CD14-positive monocyte (primary cell): ENCODE measurements at regions not wholly inside any gene's neighbourhood (a gene's known extent, or its start where the extent isn't known, plus 50 kb on each side); places are given as distances from the start of the nearest gene placed in this dataset.

Experiments used
- DNase-seq, 3 donors: peaks; one replicate each; pipeline ENCODE4 v3.0.0-alpha.2; 2011 to 2022
- H2AFZ ChIP-seq: 2 replicates; pipeline ENCODE4 v1.6.0; 2012; ENCODE audit warnings: mild to moderate bottlenecking, low read depth, low read length, inconsistent platforms; ENCODE audit not compliant: insufficient read depth, poor library complexity, severe bottlenecking
- H3K27ac ChIP-seq, 2 donors: 1 replicate in 1 of 2; 2 replicates in 1 of 2; pipeline ENCODE4 v1.5.1; 2012 to 2013; ENCODE audit warnings: low read length in 2 of 2, control low read depth in 1 of 2, inconsistent platforms in 1 of 2, low read depth in 1 of 2, mild to moderate bottlenecking in 1 of 2
- H3K27me3 ChIP-seq, 2 donors: one replicate each; pipeline versions ENCODE4 v1.6.0 to v1.6.1; 2011 to 2013; ENCODE audit warnings: low read length in 2 of 2; ENCODE audit not compliant: control insufficient read depth in 2 of 2, insufficient read depth in 2 of 2
- H3K36me3 ChIP-seq, 2 donors: replicated peaks in 1 of 2; 1 replicate in 1 of 2; 2 replicates in 1 of 2; pipeline versions ENCODE4 v1.5.1 to v1.6.1; 2012 to 2013; ENCODE audit warnings: low read length in 2 of 2, control low read depth in 1 of 2, inconsistent platforms in 1 of 2, mild to moderate bottlenecking in 1 of 2; ENCODE audit not compliant: insufficient read depth in 2 of 2, control insufficient read depth in 1 of 2
- H3K4me1 ChIP-seq, 2 donors: 1 replicate in 1 of 2; 2 replicates in 1 of 2; pipeline versions ENCODE4 v1.5.1 to v1.6.1; 2012 to 2013; ENCODE audit warnings: low read length in 2 of 2, control low read depth in 1 of 2, inconsistent platforms in 1 of 2, mild to moderate bottlenecking in 1 of 2, moderate library complexity in 1 of 2; ENCODE audit not compliant: insufficient read depth in 2 of 2, control insufficient read depth in 1 of 2
- H3K4me2 ChIP-seq: replicated peaks from 2 replicates; pipeline ENCODE3; 2012; ENCODE audit warnings: low read length, moderate library complexity, mild to moderate bottlenecking; ENCODE audit not compliant: poor library complexity, severe bottlenecking; ENCODE audit errors: extremely low read depth
- H3K4me3 ChIP-seq, 3 experiments: fragments of 200-600 bp in 1 of 3; sonication (generic) in 1 of 3; replicated peaks in 1 of 3; 1 replicate in 2 of 3; 2 replicates in 1 of 3; pipeline ENCODE4 v1.5.1; 2011 to 2013; ENCODE audit warnings: low read length in 3 of 3, mild to moderate bottlenecking in 3 of 3, control low read depth in 2 of 3, low read depth in 2 of 3, inconsistent platforms in 1 of 3, moderate library complexity in 1 of 3
- H3K79me2 ChIP-seq: 2 replicates; pipeline ENCODE4 v1.6.0; 2012; ENCODE audit warnings: mild to moderate bottlenecking, control low read depth, inconsistent platforms, low read length, moderate library complexity; ENCODE audit not compliant: insufficient read depth
- H3K9ac ChIP-seq: 2 replicates; pipeline ENCODE4 v1.6.0; 2017; ENCODE audit warnings: low read length, mild to moderate bottlenecking; ENCODE audit not compliant: insufficient read depth, poor library complexity, severe bottlenecking
- H3K9me3 ChIP-seq, 2 donors: replicated peaks in 1 of 2; 1 replicate in 1 of 2; 2 replicates in 1 of 2; pipeline versions ENCODE4 v1.5.1 to v1.6.1; 2012 to 2013; ENCODE audit warnings: low read length in 2 of 2, control low read depth in 1 of 2; ENCODE audit not compliant: control insufficient read depth in 1 of 2, insufficient read depth in 1 of 2
- H4K20me1 ChIP-seq: 2 replicates; pipeline ENCODE4 v1.6.0; 2012; ENCODE audit warnings: mild to moderate bottlenecking, low read length, control low read depth, moderate library complexity; ENCODE audit not compliant: insufficient read depth
- H3K27ac Mint-ChIP-seq, 7 donors: one replicate each; pipeline ENCODE4 v1.8.0; 2020; ENCODE audit warnings: mild to moderate bottlenecking in 7 of 7, mixed read lengths in 7 of 7, moderate library complexity in 6 of 7, inconsistent platforms in 2 of 7
- H3K27me3 Mint-ChIP-seq, 3 donors: one replicate each; pipeline ENCODE4 v1.8.0; 2021 to 2022; ENCODE audit warnings: low read depth in 3 of 3, mild to moderate bottlenecking in 3 of 3, mixed read lengths in 3 of 3, moderate library complexity in 3 of 3, inconsistent platforms in 1 of 3
- H3K36me3 Mint-ChIP-seq, 2 donors: one replicate each; pipeline ENCODE4 v1.8.0; 2020; ENCODE audit warnings: mixed read lengths in 2 of 2, inconsistent platforms in 1 of 2, mild to moderate bottlenecking in 1 of 2
- H3K4me1 Mint-ChIP-seq: one replicate; pipeline ENCODE4 v1.8.0; 2020; ENCODE audit warnings: mild to moderate bottlenecking, mixed read lengths
- H3K4me3 Mint-ChIP-seq, 2 donors: one replicate each; pipeline ENCODE4 v1.8.0; 2020; ENCODE audit warnings: mild to moderate bottlenecking in 2 of 2, mixed read lengths in 2 of 2, moderate library complexity in 1 of 2
- H3K9me3 Mint-ChIP-seq, 7 donors: one replicate each; pipeline ENCODE4 v1.8.0; 2020 to 2022; ENCODE audit warnings: mixed read lengths in 7 of 7, mild to moderate bottlenecking in 6 of 7, moderate library complexity in 6 of 7, inconsistent platforms in 2 of 7
- WGBS: methylation state at CpG from one replicate; pipeline ENCODE4 v1.1.5; 2013; ENCODE audit warnings: missing lambda C conversion rate; ENCODE audit not compliant: insufficient coverage; 5-methylcytosine and 5-hydroxymethylcytosine counted together
- intact Hi-C, 2 donors: fragments of 100-400 bp; cut with micrococcal nuclease; formaldehyde crosslinking; loops; one replicate each; pipeline versions ENCODE4 v1.15.0 to v1.15.1; 2023
- TF ChIP-seq, protein P1 (sequence below): fragments of 200-600 bp; IDR thresholded peaks from one replicate; pipeline ENCODE4 v1.8.0; 2022; ENCODE audit warnings: antibody characterized with exemption, mild to moderate bottlenecking

GRCh38 chr13:63435667-63436324, 2020.1 kb upstream of the PCDH20 start:
- Mint-ChIP-seq H3K4me1 (no peaks in the 10 kb centered on the region), H3K9me3 (peaks cover 0 to 19% (median 2%) of the 10 kb centered on the region in 7 donors), H3K36me3 (no peaks in the 10 kb centered on the region), H3K27me3 (no peaks in the 10 kb centered on the region), H3K27ac (no peak overlapping the region), H3K4me3 (no peak overlapping the region)
- no peak overlapping the region for H3K4me3 ChIP-seq
- no peak overlapping the region for H3K9ac ChIP-seq
- H3K79me2 ChIP-seq = no peaks in the 10 kb centered on the region
- no peaks in the 10 kb centered on the region for H3K36me3 ChIP-seq
- H3K27ac ChIP-seq = no peak overlapping the region
- intact Hi-C loops = no loop called here
- H3K9me3 ChIP-seq = peaks cover 0 to 8% of the 10 kb centered on the region in 2 donors
- WGBS = no CpG with 5 or more reads among the region's 2 CpGs
- H3K27me3 ChIP-seq = no peaks in the 10 kb centered on the region
- no peak for DNase-seq
- H3K4me2 ChIP-seq = no peak overlapping the region
- no peak overlapping the region for H2AFZ ChIP-seq
- H3K4me1 ChIP-seq = no peaks in the 10 kb centered on the region
- TF ChIP-seq, protein P1, sequence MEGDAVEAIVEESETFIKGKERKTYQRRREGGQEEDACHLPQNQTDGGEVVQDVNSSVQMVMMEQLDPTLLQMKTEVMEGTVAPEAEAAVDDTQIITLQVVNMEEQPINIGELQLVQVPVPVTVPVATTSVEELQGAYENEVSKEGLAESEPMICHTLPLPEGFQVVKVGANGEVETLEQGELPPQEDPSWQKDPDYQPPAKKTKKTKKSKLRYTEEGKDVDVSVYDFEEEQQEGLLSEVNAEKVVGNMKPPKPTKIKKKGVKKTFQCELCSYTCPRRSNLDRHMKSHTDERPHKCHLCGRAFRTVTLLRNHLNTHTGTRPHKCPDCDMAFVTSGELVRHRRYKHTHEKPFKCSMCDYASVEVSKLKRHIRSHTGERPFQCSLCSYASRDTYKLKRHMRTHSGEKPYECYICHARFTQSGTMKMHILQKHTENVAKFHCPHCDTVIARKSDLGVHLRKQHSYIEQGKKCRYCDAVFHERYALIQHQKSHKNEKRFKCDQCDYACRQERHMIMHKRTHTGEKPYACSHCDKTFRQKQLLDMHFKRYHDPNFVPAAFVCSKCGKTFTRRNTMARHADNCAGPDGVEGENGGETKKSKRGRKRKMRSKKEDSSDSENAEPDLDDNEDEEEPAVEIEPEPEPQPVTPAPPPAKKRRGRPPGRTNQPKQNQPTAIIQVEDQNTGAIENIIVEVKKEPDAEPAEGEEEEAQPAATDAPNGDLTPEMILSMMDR = no peak
- H4K20me1 ChIP-seq = no peaks in the 10 kb centered on the region

DNA sequence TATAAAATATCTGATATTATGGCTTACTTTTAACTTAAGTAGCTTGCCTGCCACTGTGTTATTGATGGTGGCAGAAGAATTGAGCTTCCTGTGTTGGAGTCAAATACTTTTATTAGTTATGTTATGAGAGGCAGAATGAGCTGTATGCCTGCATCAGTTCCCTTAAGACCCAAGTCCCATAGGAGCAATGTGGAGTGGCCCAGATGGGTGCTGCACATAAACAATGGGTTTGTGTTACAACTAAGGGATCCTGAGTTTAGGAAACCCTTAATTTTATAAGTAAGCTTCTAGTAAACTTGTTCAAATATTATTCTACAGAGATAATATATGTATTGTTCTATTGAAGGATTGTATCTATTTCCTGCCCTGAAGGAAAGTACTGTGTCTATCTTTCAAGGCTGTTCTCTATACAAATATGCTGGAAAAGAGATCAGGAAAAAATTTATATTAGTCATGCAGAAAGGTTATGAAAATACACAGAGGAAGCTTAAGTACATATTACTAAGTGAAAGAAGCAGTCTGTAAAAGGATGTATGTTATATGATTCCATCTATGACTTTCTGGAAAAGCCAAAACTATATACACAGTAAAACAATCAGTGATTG, 2018.0 kb upstream of the PCDH20 start:
- Histone ChIP-seq H3K79me2 (no peaks in the 10 kb centered on the region), H3K9me3 (peaks cover 0 to under 1% of the 10 kb centered on the region in 2 donors), H3K4me3 (no peak overlapping the region), H2AFZ (no peak overlapping the region), H3K4me1 (no peaks in the 10 kb centered on the region), H4K20me1 (no peaks in the 10 kb centered on the region), H3K36me3 (no peaks in the 10 kb centered on the region), H3K27me3 (no peaks in the 10 kb centered on the region), H3K27ac (no peak overlapping the region), H3K9ac (no peak overlapping the region), H3K4me2 (no peak overlapping the region)
- intact Hi-C loops = no loop called here
- Mint-ChIP-seq H3K9me3 (peaks cover 0 to 7% (median 0%) of the 10 kb centered on the region in 7 donors), H3K4me1 (no peaks in the 10 kb centered on the region), H3K27me3 (no peaks in the 10 kb centered on the region), H3K4me3 (no peak overlapping the region), H3K27ac (no peak overlapping the region), H3K36me3 (no peaks in the 10 kb centered on the region)
- TF ChIP-seq, protein P1 = no peak
- DNase-seq = no peak
